Mesenchymal stem cell (in vitro differentiated cells and primary cell): ENCODE measurements at regions not wholly inside any gene's neighbourhood (a gene's known extent, or its start where the extent isn't known, plus 50 kb on each side); places are given as distances from the start of the nearest gene placed in this dataset.

Source experiments
- DNase-seq: peaks from one replicate; pipeline ENCODE4 v3.0.0-alpha.2; 2013
- H2AFZ ChIP-seq: one replicate; pipeline ENCODE4 v1.6.1; 2013; ENCODE audit warnings: low read depth, mild to moderate bottlenecking, control low read depth, inconsistent platforms, low read length, moderate library complexity
- H2AK5ac ChIP-seq: 2 replicates; pipeline ENCODE4 v1.6.1; 2013; ENCODE audit warnings: low read length, moderate library complexity, mild to moderate bottlenecking, inconsistent platforms; ENCODE audit not compliant: severe bottlenecking
- H2BK120ac ChIP-seq: one replicate; pipeline ENCODE4 v1.6.1; 2013; ENCODE audit warnings: low read depth, mild to moderate bottlenecking, inconsistent platforms, low read length, moderate library complexity
- H2BK12ac ChIP-seq, 2 experiments: one replicate each; pipeline ENCODE4 v1.6.1; 2013; ENCODE audit warnings: inconsistent platforms in 2 of 2, low read length in 2 of 2, mild to moderate bottlenecking in 2 of 2, moderate library complexity in 2 of 2, control low read depth in 1 of 2
- H2BK15ac ChIP-seq: one replicate; pipeline ENCODE4 v1.6.1; 2013; ENCODE audit warnings: mild to moderate bottlenecking, low read depth, inconsistent platforms; ENCODE audit not compliant: poor library complexity, severe bottlenecking
- H2BK5ac ChIP-seq: 2 replicates; pipeline ENCODE4 v1.6.1; 2013; ENCODE audit warnings: low read depth, mild to moderate bottlenecking, low read length, control low read depth, inconsistent platforms; ENCODE audit not compliant: poor library complexity, severe bottlenecking
- H3K14ac ChIP-seq, 2 experiments: one replicate each; pipeline ENCODE4 v1.6.1; 2013; ENCODE audit warnings: inconsistent platforms in 2 of 2, low read length in 2 of 2, control low read depth in 1 of 2, mild to moderate bottlenecking in 1 of 2, moderate library complexity in 1 of 2
- H3K18ac ChIP-seq, 2 experiments: one replicate each; pipeline ENCODE4 v1.6.1; 2013; ENCODE audit warnings: inconsistent platforms in 2 of 2, low read length in 2 of 2, control low read depth in 1 of 2, low read depth in 1 of 2, mild to moderate bottlenecking in 1 of 2
- H3K23ac ChIP-seq, 2 experiments: one replicate each; pipeline ENCODE4 v1.6.1; 2013; ENCODE audit warnings: inconsistent platforms in 2 of 2, low read length in 2 of 2, mild to moderate bottlenecking in 2 of 2, moderate library complexity in 2 of 2, control low read depth in 1 of 2
- H3K27ac ChIP-seq: 2 replicates; pipeline ENCODE4 v1.5.1; 2013; ENCODE audit warnings: mild to moderate bottlenecking, moderate library complexity, low read length, control low read depth, inconsistent platforms; ENCODE audit not compliant: poor library complexity, severe bottlenecking
- H3K27me3 ChIP-seq, 2 experiments: 2 replicates each; pipeline versions ENCODE4 v1.6.1 to v1.7.0; 2013; ENCODE audit warnings: low read length in 2 of 2, mild to moderate bottlenecking in 2 of 2, moderate library complexity in 2 of 2, control low read depth in 1 of 2, inconsistent platforms in 1 of 2; ENCODE audit not compliant: control insufficient read depth in 1 of 2, insufficient read depth in 1 of 2
- H3K36me3 ChIP-seq, 2 experiments: 2 replicates each; pipeline versions ENCODE4 v1.6.1 to v1.7.0; 2013; ENCODE audit warnings: low read length in 2 of 2, control low read depth in 1 of 2, inconsistent platforms in 1 of 2, low read depth in 1 of 2, mild to moderate bottlenecking in 1 of 2; ENCODE audit not compliant: insufficient read depth in 2 of 2, control insufficient read depth in 1 of 2
- H3K4ac ChIP-seq, 2 experiments: one replicate each; pipeline ENCODE4 v1.6.1; 2013; ENCODE audit warnings: inconsistent platforms in 2 of 2, low read length in 2 of 2, mild to moderate bottlenecking in 2 of 2, moderate library complexity in 2 of 2, control low read depth in 1 of 2, low read depth in 1 of 2
- H3K4me1 ChIP-seq: 2 replicates; pipeline ENCODE4 v1.6.1; 2013; ENCODE audit warnings: low read depth, low read length, control low read depth; ENCODE audit not compliant: control insufficient read depth, insufficient read depth
- H3K4me2 ChIP-seq: 2 replicates; pipeline ENCODE4 v1.6.1; 2013; ENCODE audit warnings: low read length, mild to moderate bottlenecking, inconsistent platforms; ENCODE audit not compliant: poor library complexity, severe bottlenecking
- H3K4me3 ChIP-seq, 2 experiments: 2 replicates each; pipeline versions ENCODE4 v1.5.1 to v1.7.0; 2013; ENCODE audit warnings: low read length in 2 of 2, mild to moderate bottlenecking in 2 of 2, control low read depth in 1 of 2, low read depth in 1 of 2; ENCODE audit not compliant: insufficient read depth in 1 of 2
- H3K79me1 ChIP-seq: replicated peaks from 2 replicates; pipeline ENCODE4 v1.6.1; 2013; ENCODE audit warnings: mild to moderate bottlenecking, control low read depth, low read length, inconsistent platforms; ENCODE audit not compliant: poor library complexity, severe bottlenecking
- H3K9ac ChIP-seq: 2 replicates; pipeline ENCODE4 v1.7.0; 2013; ENCODE audit warnings: mild to moderate bottlenecking, low read length, moderate library complexity
- H3K9me3 ChIP-seq: 2 replicates; pipeline ENCODE4 v1.7.0; 2013; ENCODE audit warnings: mild to moderate bottlenecking, low read length; ENCODE audit not compliant: control insufficient read depth
- H4K8ac ChIP-seq: one replicate; pipeline ENCODE4 v1.6.1; 2013; ENCODE audit warnings: inconsistent platforms, mild to moderate bottlenecking, low read length, moderate library complexity
- H4K91ac ChIP-seq: one replicate; pipeline ENCODE4 v1.6.1; 2013; ENCODE audit warnings: mild to moderate bottlenecking, low read length, inconsistent platforms
- WGBS: methylation state at CpG from one replicate; pipeline ENCODE4 v1.1.7; 2013; ENCODE audit warnings: mixed read lengths; 5-methylcytosine and 5-hydroxymethylcytosine counted together

DNA sequence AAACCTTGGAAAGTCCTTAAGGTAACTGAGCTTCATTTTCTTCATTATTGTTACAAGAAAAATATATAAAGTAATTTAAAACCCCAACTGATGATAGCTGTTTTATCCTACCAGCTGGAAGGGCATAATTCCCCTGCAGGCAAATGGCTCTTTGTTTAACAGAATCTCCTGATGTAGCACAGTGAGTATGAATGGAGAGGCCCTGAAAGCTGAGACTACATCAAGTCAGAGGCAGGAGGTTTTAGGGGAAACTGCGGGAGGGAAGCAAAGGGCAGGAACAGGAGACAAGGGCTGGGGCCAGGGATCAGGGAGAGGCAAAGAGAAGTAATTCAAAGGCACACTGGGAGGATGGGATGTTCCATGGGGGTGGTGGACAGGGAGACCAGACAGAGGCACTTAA is 119.0 kb upstream of the LRFN2 start:
- Histone ChIP-seq H3K79me1 (no peaks in the 10 kb centered on the region), H3K27ac (no peak overlapping the region), H3K18ac (no peak overlapping the region), H3K36me3 (no peaks in the 10 kb centered on the region), H2AK5ac (no peak overlapping the region), H2BK15ac (no peak overlapping the region), H3K27me3 (peaks cover 16 to 76% of the 10 kb centered on the region in 2 experiments), H3K9me3 (no peaks in the 10 kb centered on the region), H3K4ac (no peak overlapping the region), H3K9ac (no peak overlapping the region), H3K4me2 (no peak overlapping the region), H2AFZ (no peak overlapping the region), H3K23ac (no peak overlapping the region), H3K14ac (no peak overlapping the region), H3K4me3 (no peak overlapping the region), H2BK12ac (no peak overlapping the region), H4K8ac (no peak overlapping the region), H3K4me1 (no peaks in the 10 kb centered on the region), H4K91ac (no peak overlapping the region), H2BK5ac (no peak overlapping the region), H2BK120ac (no peak overlapping the region)
- 84% methylated on average over 1 of the region's 1 CpG for WGBS
- no peak for DNase-seq

GRCh38 chr6:40705354-40705753 is 118.2 kb upstream of the LRFN2 start:
- H2AFZ ChIP-seq = no peak overlapping the region
- H3K14ac ChIP-seq = no peak overlapping the region
- no peak overlapping the region for H3K18ac ChIP-seq
- no peak overlapping the region for H2BK120ac ChIP-seq
- no peak overlapping the region for H3K9ac ChIP-seq
- no peaks in the 10 kb centered on the region for H3K36me3 ChIP-seq
- H3K4me3 ChIP-seq = no peak overlapping the region
- H3K27ac ChIP-seq = no peak overlapping the region
- no peaks in the 10 kb centered on the region for H3K9me3 ChIP-seq
- no peak overlapping the region for H2BK5ac ChIP-seq
- H3K4me2 ChIP-seq = no peak overlapping the region
- WGBS = 78% methylated on average over 4 of the region's 4 CpGs
- H2AK5ac ChIP-seq = no peak overlapping the region
- no peak overlapping the region for H2BK12ac ChIP-seq
- no peak overlapping the region for H4K91ac ChIP-seq
- no peaks in the 10 kb centered on the region for H3K4me1 ChIP-seq
- no peak overlapping the region for H4K8ac ChIP-seq
- no peaks in the 10 kb centered on the region for H3K79me1 ChIP-seq
- no peak overlapping the region for H3K23ac ChIP-seq
- DNase-seq = no peak
- no peak overlapping the region for H2BK15ac ChIP-seq
- peaks cover 15 to 75% of the 10 kb centered on the region in 2 experiments for H3K27me3 ChIP-seq
- H3K4ac ChIP-seq = no peak overlapping the region

DNA sequence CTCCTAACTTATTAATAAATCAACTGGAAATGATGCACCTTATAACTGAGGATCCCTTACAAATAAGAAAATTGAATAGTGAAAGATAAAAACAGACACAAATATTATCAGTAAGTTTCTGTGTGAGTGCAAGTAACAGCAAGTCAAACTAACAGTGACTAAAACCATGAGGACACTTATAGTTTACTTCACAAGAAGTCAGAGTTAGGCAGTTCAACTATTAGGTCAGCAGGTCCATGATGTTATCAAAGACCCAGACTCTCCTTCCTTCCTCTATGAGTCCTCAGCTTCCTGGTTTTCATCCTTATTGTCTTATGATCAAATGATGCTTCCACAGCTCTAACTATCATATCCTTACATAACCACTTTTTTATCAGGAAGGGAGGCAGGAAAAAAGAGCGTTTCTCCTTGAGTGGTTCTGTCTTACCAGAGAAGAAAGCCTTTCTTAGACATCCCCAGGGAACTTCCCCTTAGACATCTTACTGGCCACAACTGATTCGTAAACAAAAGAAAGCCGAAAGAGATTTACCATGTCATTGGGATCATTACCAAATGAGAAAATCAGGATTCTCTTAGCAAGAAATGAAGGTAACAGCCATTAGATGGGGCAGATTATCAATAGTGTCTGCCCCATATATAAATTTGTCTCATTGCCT is 114.3 kb upstream of the LRFN2 start:
- Histone ChIP-seq H2AK5ac (no peak overlapping the region), H4K91ac (no peak overlapping the region), H2BK12ac (no peak overlapping the region), H2BK15ac (no peak overlapping the region), H3K27ac (no peak overlapping the region), H3K79me1 (no peaks in the 10 kb centered on the region), H3K4me1 (no peaks in the 10 kb centered on the region), H3K27me3 (peaks cover 13 to 66% of the 10 kb centered on the region in 2 experiments), H3K4ac (no peak overlapping the region), H3K4me3 (no peak overlapping the region), H2BK120ac (no peak overlapping the region), H3K9me3 (no peaks in the 10 kb centered on the region), H3K14ac (no peak overlapping the region), H3K36me3 (no peaks in the 10 kb centered on the region), H2AFZ (no peak overlapping the region), H3K4me2 (no peak overlapping the region), H3K9ac (no peak overlapping the region), H3K18ac (no peak overlapping the region), H2BK5ac (no peak overlapping the region), H4K8ac (no peak overlapping the region), H3K23ac (no peak overlapping the region)
- DNase-seq = no peak
- WGBS = 84% methylated on average over 3 of the region's 3 CpGs

- Histone ChIP-seq H2BK5ac (no peak overlapping the region), H3K4me3 (no peak overlapping the region), H3K4ac (no peak overlapping the region), H2AFZ (no peak overlapping the region), H3K18ac (no peak overlapping the region), H2BK120ac (no peak overlapping the region), H4K8ac (no peak overlapping the region), H3K23ac (no peak overlapping the region), H3K79me1 (no peaks in the 10 kb centered on the region), H3K4me1 (no peaks in the 10 kb centered on the region), H2BK15ac (no peak overlapping the region), H3K9ac (no peak overlapping the region), H3K4me2 (no peak overlapping the region), H2AK5ac (no peak overlapping the region), H3K27me3 (peaks cover 12 to 65% of the 10 kb centered on the region in 2 experiments), H3K14ac (no peak overlapping the region), H3K9me3 (no peaks in the 10 kb centered on the region), H3K27ac (no peak overlapping the region), H3K36me3 (no peaks in the 10 kb centered on the region), H2BK12ac (no peak overlapping the region), H4K91ac (no peak overlapping the region)
- DNase-seq = no peak
- 46% methylated on average over 3 of the region's 4 CpGs for WGBS
Measured at GRCh38 chr6:40700006-40700580, 112.9 kb upstream of the LRFN2 start.
